ENCODE measurements at regions not wholly inside any gene's neighbourhood (a gene's known extent, or its start where the extent isn't known, plus 50 kb on each side); places are given as distances from the start of the nearest gene placed in this dataset.

GRCh38 chr14:101134161-101134631, 230.7 kb upstream of the RTL1 start:
- Histone ChIP-seq H3K4me3 (no peak overlapping the region), H3K9me3 (no peaks in the 10 kb centered on the region), H3K4me1 (no peaks in the 10 kb centered on the region), H3K9ac (ENCODE audit: low read depth in 2 of 2, low read length in 2 of 2) (no peak overlapping the region), H3K27ac (no peak overlapping the region), H3K27me3 (no peaks in the 10 kb centered on the region), H3K36me3 (no peaks in the 10 kb centered on the region)
- intact Hi-C loops (cut with DNase I): no loop called here
- DNase-seq: no peak
- no peak for TF ChIP-seq CTCF (IDR thresholded peaks at IDR 0.05)

GRCh38 chr14:101134851-101135433, 231.4 kb upstream of the RTL1 start:
- no peak overlapping the region for H3K4me3 ChIP-seq
- intact Hi-C loops (cut with DNase I): no loop called here
- no peak overlapping the region for H3K9ac ChIP-seq (ENCODE audit: low read depth in 2 of 2, low read length in 2 of 2)
- no peaks in the 10 kb centered on the region for H3K4me1 ChIP-seq
- no peaks in the 10 kb centered on the region for H3K9me3 ChIP-seq
- H3K36me3 ChIP-seq: no peaks in the 10 kb centered on the region
- H3K27me3 ChIP-seq: no peaks in the 10 kb centered on the region
- TF ChIP-seq CTCF (IDR thresholded peaks at IDR 0.05): no peak
- H3K27ac ChIP-seq: no peak overlapping the region
- no peak for DNase-seq

GRCh38 chr14:101135796-101136742, 232.5 kb upstream of the RTL1 start:
- no peak for TF ChIP-seq CTCF (IDR thresholded peaks at IDR 0.05)
- H3K9ac ChIP-seq (ENCODE audit: low read depth in 2 of 2, low read length in 2 of 2): no peak overlapping the region
- intact Hi-C loops (cut with DNase I): no loop called here
- H3K27me3 ChIP-seq: no peaks in the 10 kb centered on the region
- H3K27ac ChIP-seq: no peak overlapping the region
- no peaks in the 10 kb centered on the region for H3K4me1 ChIP-seq
- H3K9me3 ChIP-seq: no peaks in the 10 kb centered on the region
- DNase-seq: no peak
- H3K36me3 ChIP-seq: no peaks in the 10 kb centered on the region
- no peak overlapping the region for H3K4me3 ChIP-seq

GRCh38 chr14:101137234-101137633, 233.7 kb upstream of the RTL1 start:
- intact Hi-C loops (cut with DNase I): no loop called here
- no peak for DNase-seq
- no peaks in the 10 kb centered on the region for H3K4me1 ChIP-seq
- no peak overlapping the region for H3K27ac ChIP-seq
- H3K36me3 ChIP-seq: no peaks in the 10 kb centered on the region
- H3K4me3 ChIP-seq: no peak overlapping the region
- TF ChIP-seq CTCF (IDR thresholded peaks at IDR 0.05): no peak
- no peak overlapping the region for H3K9ac ChIP-seq (ENCODE audit: low read depth in 2 of 2, low read length in 2 of 2)
- H3K27me3 ChIP-seq: no peaks in the 10 kb centered on the region
- H3K9me3 ChIP-seq: no peaks in the 10 kb centered on the region

GRCh38 chr14:101147848-101148247, 244.3 kb upstream of the RTL1 start:
- Histone ChIP-seq H3K4me3 (no peak overlapping the region), H3K27me3 (no peaks in the 10 kb centered on the region), H3K9ac (ENCODE audit: low read depth in 2 of 2, low read length in 2 of 2) (no peak overlapping the region), H3K27ac (no peak overlapping the region), H3K9me3 (no peaks in the 10 kb centered on the region), H3K4me1 (no peaks in the 10 kb centered on the region), H3K36me3 (no peaks in the 10 kb centered on the region)
- intact Hi-C loops (cut with DNase I): no loop called here
- DNase-seq: no peak
- no peak for TF ChIP-seq CTCF (IDR thresholded peaks at IDR 0.05)

Measured in colonic mucosa (tissue), 4 donors.